ENCODE measurements at regions not wholly inside any gene's neighbourhood (a gene's known extent, or its start where the extent isn't known, plus 50 kb on each side); places are given as distances from the start of the nearest gene placed in this dataset.
"Not testable (repeated sequence)": the region's sequence is repeated elsewhere in the genome, so short reads cannot be mapped to it uniquely, and the experiment has no call there.

GRCh38 chr5:17829456-17829855 lies 195.2 kb downstream of the TAF11L14 start:
- DNase-seq, result no peak

- no peak for DNase-seq
Measured at GRCh38 chr5:17831279-17831678, 197.0 kb downstream of the TAF11L14 start.

- no peak for DNase-seq
Measured at GRCh38 chr5:17832949-17833745, 198.9 kb downstream of the TAF11L14 start.

GRCh38 chr5:17837757-17838156 lies 203.5 kb downstream of the TAF11L14 start:
- no peak for DNase-seq

- no peak for DNase-seq
Measured at GRCh38 chr5:17838469-17838868, 204.2 kb downstream of the TAF11L14 start.

- DNase-seq, result no peak
Measured at GRCh38 chr5:17839848-17840247, 205.6 kb downstream of the TAF11L14 start.

- DNase-seq, result no peak
Measured at GRCh38 chr5:17846496-17846895, 212.2 kb downstream of the TAF11L14 start.

GRCh38 chr5:17847286-17847685 lies 213.0 kb downstream of the TAF11L14 start:
- DNase-seq, result no peak

- DNase-seq, result no peak
Measured at GRCh38 chr5:17852111-17852510, 217.9 kb downstream of the TAF11L14 start.

- DNase-seq, result no peak
Measured at GRCh38 chr5:17852740-17853139, 218.5 kb downstream of the TAF11L14 start.

- DNase-seq, result no peak
Measured at GRCh38 chr5:17854901-17855300, 220.6 kb downstream of the TAF11L14 start.

- DNase-seq, result no peak
Measured at GRCh38 chr5:17860660-17861315, 226.5 kb downstream of the TAF11L14 start.

- DNase-seq, result not testable (repeated sequence)
Measured at GRCh38 chr5:17864903-17865302, 230.6 kb downstream of the TAF11L14 start.

GRCh38 chr5:17865966-17866365 lies 231.7 kb downstream of the TAF11L14 start:
- not testable (repeated sequence) for DNase-seq

GRCh38 chr5:17872204-17872603 lies 237.9 kb downstream of the TAF11L14 start:
- DNase-seq, result peak; percentile 53

GRCh38 chr5:17878541-17878940 lies 244.3 kb downstream of the TAF11L14 start:
- DNase-seq, result no peak

- peak; percentile 64 for DNase-seq
Measured at GRCh38 chr5:17879276-17879675, 245.0 kb downstream of the TAF11L14 start.

- DNase-seq, result no peak
Measured at GRCh38 chr5:17880869-17881268, 246.6 kb downstream of the TAF11L14 start.

GRCh38 chr5:17882760-17883488 lies 248.7 kb downstream of the TAF11L14 start:
- no peak for DNase-seq

- DNase-seq, result no peak
Measured at GRCh38 chr5:17888155-17888554, 253.9 kb downstream of the TAF11L14 start.

GRCh38 chr5:17890501-17890900 lies 256.2 kb downstream of the TAF11L14 start:
- DNase-seq, result no peak

GRCh38 chr5:17891881-17892280 lies 257.6 kb downstream of the TAF11L14 start:
- DNase-seq, result no peak

GRCh38 chr5:17893026-17893635 lies 258.9 kb downstream of the TAF11L14 start:
- no peak for DNase-seq
